ENCODE measurements at regions not wholly inside any gene's neighbourhood (a gene's known extent, or its start where the extent isn't known, plus 50 kb on each side); places are given as distances from the start of the nearest gene placed in this dataset.
"Not testable (repeated sequence)": the region's sequence is repeated elsewhere in the genome, so short reads cannot be mapped to it uniquely, and the experiment has no call there.

DNA sequence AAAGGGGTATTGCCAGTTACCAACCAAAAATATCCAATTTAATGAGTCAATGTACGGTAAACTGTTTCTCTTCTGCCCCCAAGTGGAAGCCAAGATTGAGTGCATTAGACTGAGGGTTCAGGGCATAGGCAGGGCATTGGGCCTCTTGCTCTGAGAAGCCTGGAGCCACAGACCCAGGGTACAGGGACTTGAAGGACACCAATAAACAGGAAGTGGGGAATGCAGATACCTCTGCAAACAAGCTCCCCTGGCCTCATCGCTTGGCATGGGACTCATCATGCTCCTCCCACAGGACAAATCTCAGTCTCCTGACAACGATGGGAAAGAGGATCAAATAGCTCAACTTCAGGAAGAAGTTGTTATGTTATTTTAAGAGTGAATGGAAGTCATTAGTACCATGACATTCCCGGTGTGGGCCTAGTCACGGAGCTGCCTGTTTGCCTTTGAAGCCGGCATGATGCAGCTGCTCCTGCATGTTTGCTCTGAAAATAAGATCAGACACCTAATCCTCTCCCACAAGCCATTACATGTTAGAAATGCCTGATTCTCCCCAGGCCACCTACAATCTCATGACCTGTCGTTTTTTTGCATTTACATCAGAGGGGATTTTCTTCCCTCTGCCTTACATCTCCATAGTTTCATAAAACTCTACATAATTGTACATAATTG is 224.2 kb downstream of the RCHY1 start:
- TF ChIP-seq CTBP1 (IDR thresholded peaks at IDR 0.05; ENCODE audit: borderline replicate concordance) (no peak), ELF4 (IDR thresholded peaks at IDR 0.05) (no peak), TARDBP (IDR thresholded peaks at IDR 0.05) (no peak), NFRKB (IDR thresholded peaks at IDR 0.05) (no peak), FOXM1 (IDR thresholded peaks at IDR 0.05; ENCODE audit: borderline replicate concordance) (no peak), ARNT (IDR thresholded peaks at IDR 0.05) (no peak), LEF1 (IDR thresholded peaks at IDR 0.05; ENCODE audit: borderline replicate concordance) (no peak), SUZ12 (IDR thresholded peaks at IDR 0.05) (no peak)
- TF ChIP-seq, protein P1, sequence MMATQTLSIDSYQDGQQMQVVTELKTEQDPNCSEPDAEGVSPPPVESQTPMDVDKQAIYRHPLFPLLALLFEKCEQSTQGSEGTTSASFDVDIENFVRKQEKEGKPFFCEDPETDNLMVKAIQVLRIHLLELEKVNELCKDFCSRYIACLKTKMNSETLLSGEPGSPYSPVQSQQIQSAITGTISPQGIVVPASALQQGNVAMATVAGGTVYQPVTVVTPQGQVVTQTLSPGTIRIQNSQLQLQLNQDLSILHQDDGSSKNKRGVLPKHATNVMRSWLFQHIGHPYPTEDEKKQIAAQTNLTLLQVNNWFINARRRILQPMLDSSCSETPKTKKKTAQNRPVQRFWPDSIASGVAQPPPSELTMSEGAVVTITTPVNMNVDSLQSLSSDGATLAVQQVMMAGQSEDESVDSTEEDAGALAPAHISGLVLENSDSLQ (IDR thresholded peaks at IDR 0.05), result no peak
- ChIA-PET POLR2A (no interaction called here), CTCF (interaction anchor here (0.7 to 1.5 kb wide), 3 partner anchors 142 to 415 kb away, joined by 3 to 6 read pairs (median 3); no protein-coding TSS in a partner anchor)
- DNase-seq (ENCODE audit: extremely low spot score), result peak; percentile 28

DNA sequence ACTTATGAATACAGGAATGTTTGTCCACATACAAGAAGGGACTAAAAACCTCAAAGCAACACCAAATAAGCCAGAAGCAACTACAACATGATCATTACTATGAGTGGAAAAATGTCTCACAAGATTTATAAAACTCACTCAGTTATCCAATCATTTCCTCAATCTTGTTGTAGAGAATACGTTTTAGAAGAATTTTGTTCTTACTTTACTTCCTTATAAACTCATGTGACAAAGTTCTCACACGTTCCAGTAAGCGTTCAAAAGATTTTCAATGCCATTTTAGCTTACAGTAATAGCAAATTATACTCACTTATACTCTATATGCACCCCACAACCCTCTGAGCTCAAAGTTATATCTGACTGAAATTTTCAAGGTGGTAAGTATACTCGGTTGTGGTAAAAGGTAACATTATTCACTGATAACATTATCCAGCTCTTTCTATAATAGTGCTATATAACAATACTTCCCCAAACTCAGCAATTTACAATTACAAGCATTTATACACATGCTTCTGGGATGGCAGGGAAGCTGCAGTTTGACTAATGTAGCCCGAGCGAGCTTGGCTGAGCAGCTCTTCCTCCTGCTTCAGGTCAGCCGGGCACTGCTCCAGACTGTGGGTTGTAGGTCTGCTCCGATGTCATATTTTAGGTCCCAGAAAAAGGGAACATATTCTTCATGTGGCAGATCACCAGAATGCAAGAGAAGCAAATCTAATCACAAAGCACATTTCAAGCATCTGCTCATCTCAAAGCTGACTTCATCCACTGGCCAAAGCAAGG is 226.3 kb downstream of the RCHY1 start:
- ChIA-PET POLR2A (no interaction called here), CTCF (interaction anchor here (1.0 kb wide), 1 partner anchor 355 kb away, joined by 3 read pairs; the partner anchor contains the start of gene PARM1)
- DNase-seq (ENCODE audit: extremely low spot score), result no peak
- TF ChIP-seq SUZ12 (IDR thresholded peaks at IDR 0.05), result no peak
- TF ChIP-seq, protein P1 (IDR thresholded peaks at IDR 0.05), result no peak
- TF ChIP-seq ARNT (IDR thresholded peaks at IDR 0.05), result no peak
- TF ChIP-seq FOXK2 (IDR thresholded peaks at IDR 0.05), result no peak
- no peak for TF ChIP-seq BHLHE40 (IDR thresholded peaks at IDR 0.05; ENCODE audit: borderline replicate concordance)
- TF ChIP-seq SP1 (IDR thresholded peaks at IDR 0.05), result no peak
- no peak for TF ChIP-seq FOXA1 (IDR thresholded peaks at IDR 0.05)
- no peak for TF ChIP-seq TARDBP (IDR thresholded peaks at IDR 0.05)
- no peak for TF ChIP-seq NFRKB (IDR thresholded peaks at IDR 0.05)
- no peak for TF ChIP-seq ZNF384 (IDR thresholded peaks at IDR 0.05)
- TF ChIP-seq LEF1 (IDR thresholded peaks at IDR 0.05; ENCODE audit: borderline replicate concordance), result no peak

DNA sequence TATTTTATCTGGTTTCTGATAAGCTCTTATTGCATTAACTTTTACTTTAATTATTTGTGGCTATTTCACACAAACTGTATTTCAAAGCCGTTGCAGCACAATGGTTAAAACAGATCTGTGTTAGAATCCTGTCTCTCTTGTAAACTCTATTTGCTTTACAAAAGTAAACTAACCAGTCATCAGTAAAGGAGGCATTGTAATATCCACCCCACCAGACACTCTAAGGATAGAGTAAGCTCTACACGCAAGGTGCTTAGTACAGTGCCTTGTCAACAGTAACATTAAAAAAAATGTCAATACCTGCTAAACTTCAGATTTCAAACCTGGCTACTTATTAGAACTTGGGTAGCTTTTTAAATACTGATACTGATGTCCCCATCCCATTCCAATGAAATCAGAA is 228.4 kb downstream of the RCHY1 start:
- ChIA-PET CTCF (interaction anchor here (1.2 kb wide), 1 partner anchor 228 kb away, joined by 3 read pairs; no protein-coding TSS in a partner anchor), POLR2A (no interaction called here)
- TF ChIP-seq FOXA1 (IDR thresholded peaks at IDR 0.05) (no peak), ZNF384 (IDR thresholded peaks at IDR 0.05) (no peak), SUZ12 (IDR thresholded peaks at IDR 0.05) (no peak)
- DNase-seq (ENCODE audit: extremely low spot score), result no peak

DNA sequence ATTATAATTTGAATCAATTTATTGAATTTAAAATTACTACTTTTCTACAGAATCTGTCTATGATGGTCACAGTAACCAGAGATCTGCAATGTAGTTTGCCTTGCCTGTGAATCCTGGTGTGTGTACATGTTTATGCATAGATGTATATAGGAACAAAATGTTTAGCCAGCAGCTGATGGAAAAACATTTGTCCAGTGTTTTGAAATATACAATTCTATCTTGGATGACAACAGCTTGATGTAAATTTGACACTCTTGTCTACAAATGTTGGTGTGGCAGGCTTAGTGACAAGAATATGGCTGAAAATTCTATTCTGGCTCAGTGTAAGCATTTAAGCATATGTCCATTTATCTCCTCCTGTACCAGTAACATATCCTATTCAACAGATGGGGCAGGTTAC is 229.4 kb downstream of the RCHY1 start:
- DNase-seq (ENCODE audit: extremely low spot score), result no peak
- TF ChIP-seq FOXA1 (IDR thresholded peaks at IDR 0.05) (no peak), FOXK2 (IDR thresholded peaks at IDR 0.05) (no peak), HDGF (IDR thresholded peaks at IDR 0.05; ENCODE audit: borderline replicate concordance) (no peak), L3MBTL2 (conservative IDR thresholded peaks at IDR 0.05) (no peak), CTBP1 (IDR thresholded peaks at IDR 0.05; ENCODE audit: borderline replicate concordance) (no peak), SUZ12 (IDR thresholded peaks at IDR 0.05) (no peak), BHLHE40 (IDR thresholded peaks at IDR 0.05; ENCODE audit: borderline replicate concordance) (no peak), LEF1 (IDR thresholded peaks at IDR 0.05; ENCODE audit: borderline replicate concordance) (no peak), ZNF384 (IDR thresholded peaks at IDR 0.05) (no peak), ELF4 (IDR thresholded peaks at IDR 0.05) (no peak), TARDBP (IDR thresholded peaks at IDR 0.05) (no peak), ARNT (IDR thresholded peaks at IDR 0.05) (no peak), NFRKB (IDR thresholded peaks at IDR 0.05) (no peak), FOXM1 (IDR thresholded peaks at IDR 0.05; ENCODE audit: borderline replicate concordance) (no peak)
- TF ChIP-seq, protein P1 (IDR thresholded peaks at IDR 0.05), result no peak
- ChIA-PET POLR2A (no interaction called here), CTCF (interaction anchor here (1.2 kb wide), 1 partner anchor 227 kb away, joined by 3 read pairs; no protein-coding TSS in a partner anchor)

DNA sequence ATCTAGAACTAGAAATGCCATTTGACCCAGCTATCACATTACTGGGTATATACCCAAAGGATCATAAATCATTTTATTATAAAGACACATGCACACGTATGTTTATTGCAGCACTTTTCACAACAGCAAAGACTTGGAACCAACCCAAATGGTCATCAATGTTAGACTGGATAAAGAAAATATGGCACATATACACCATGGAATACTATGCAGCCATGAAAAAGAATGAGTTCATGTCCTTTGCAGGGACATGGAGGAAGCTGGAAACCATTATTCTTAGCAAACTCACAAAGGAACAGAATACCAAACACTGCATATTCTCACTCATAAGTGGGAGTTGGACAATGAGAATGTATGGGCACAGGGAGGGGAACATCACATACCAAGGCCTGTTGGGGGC is 233.7 kb downstream of the RCHY1 start:
- POLR2A ChIA-PET; DNase-seq (ENCODE audit: extremely low spot score); CTCF ChIA-PET: not testable (repeated sequence)

DNA sequence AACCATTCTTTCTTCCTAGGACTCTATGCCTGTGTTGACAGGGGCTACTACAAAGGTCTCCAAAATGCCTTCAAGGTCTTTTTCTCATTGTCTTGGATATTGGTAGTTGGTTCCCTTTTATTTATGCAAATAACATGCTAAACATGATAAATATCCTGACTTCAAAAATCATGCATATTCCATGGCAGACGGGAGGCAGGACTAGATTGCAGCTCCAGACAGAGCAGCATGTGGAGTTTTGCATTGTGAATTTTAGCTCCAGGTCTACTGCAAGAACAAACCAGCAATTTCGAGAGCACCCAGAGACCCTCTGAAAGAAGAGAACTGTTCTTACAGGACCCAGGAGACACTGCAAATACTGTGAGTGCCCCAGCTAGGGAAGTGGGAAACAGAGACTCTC is 254.9 kb downstream of the RCHY1 start:
- POLR2A ChIA-PET, result no interaction called here
- CTCF ChIA-PET, result no interaction called here
- no peak for DNase-seq (ENCODE audit: extremely low spot score)
- no peak for TF ChIP-seq HDGF (IDR thresholded peaks at IDR 0.05; ENCODE audit: borderline replicate concordance)
- no peak for TF ChIP-seq SUZ12 (IDR thresholded peaks at IDR 0.05)
- no peak for TF ChIP-seq ARNT (IDR thresholded peaks at IDR 0.05)
- TF ChIP-seq, protein P1 (IDR thresholded peaks at IDR 0.05), result no peak
- TF ChIP-seq BHLHE40 (IDR thresholded peaks at IDR 0.05; ENCODE audit: borderline replicate concordance), result no peak
- TF ChIP-seq CTBP1 (IDR thresholded peaks at IDR 0.05; ENCODE audit: borderline replicate concordance), result no peak
- no peak for TF ChIP-seq FOXM1 (IDR thresholded peaks at IDR 0.05; ENCODE audit: borderline replicate concordance)
- TF ChIP-seq ELF4 (IDR thresholded peaks at IDR 0.05), result no peak
- no peak for TF ChIP-seq FOXK2 (IDR thresholded peaks at IDR 0.05)
